Nephron progenitor cell (in vitro differentiated cells): ENCODE measurements at regions not wholly inside any gene's neighbourhood (a gene's known extent, or its start where the extent isn't known, plus 50 kb on each side); places are given as distances from the start of the nearest gene placed in this dataset.
A peak's percentile ranks its signal among the peaks of the same experiment; 100 is the strongest.

ENCODE experiments used
- DNase-seq: peaks from one replicate; pipeline ENCODE4 v3.0.0; 2021
- H3K27ac Mint-ChIP-seq: 2 replicates; pipeline ENCODE4 v1.8.0; 2021; ENCODE audit warnings: mild to moderate bottlenecking, moderate library complexity, mixed read lengths
- H3K27me3 Mint-ChIP-seq: 2 replicates; pipeline ENCODE4 v1.8.0; 2021; ENCODE audit warnings: mild to moderate bottlenecking, low read depth, mixed read lengths; ENCODE audit not compliant: poor library complexity
- H3K36me3 Mint-ChIP-seq: 2 replicates; pipeline ENCODE4 v1.8.0; 2021; ENCODE audit warnings: low read depth, mixed read lengths
- H3K4me1 Mint-ChIP-seq: 2 replicates; pipeline ENCODE4 v1.8.0; 2021; ENCODE audit warnings: mixed read lengths
- H3K4me3 Mint-ChIP-seq: 2 replicates; pipeline ENCODE4 v1.8.0; 2021; ENCODE audit warnings: mild to moderate bottlenecking, moderate library complexity, mixed read lengths
- H3K9me3 Mint-ChIP-seq: 2 replicates; pipeline ENCODE4 v1.8.0; 2021; ENCODE audit warnings: mild to moderate bottlenecking, moderate library complexity, mixed read lengths
- CTCF ChIP-seq: fragments of 200-600 bp; sonication (generic); IDR thresholded peaks from 2 replicates; pipeline ENCODE4 v1.5.0; 2021; ENCODE audit warnings: antibody characterized with exemption

GRCh38 chr18:55751476-55751875, 163.5 kb upstream of the TCF4 start:
- H3K4me3 Mint-ChIP-seq = no peak overlapping the region
- H3K36me3 Mint-ChIP-seq = no peaks in the 10 kb centered on the region
- DNase-seq = no peak
- H3K27ac Mint-ChIP-seq = no peak overlapping the region
- no peak for TF ChIP-seq CTCF
- peaks cover 6% of the 10 kb centered on the region for H3K4me1 Mint-ChIP-seq
- no peaks in the 10 kb centered on the region for H3K9me3 Mint-ChIP-seq
- no peaks in the 10 kb centered on the region for H3K27me3 Mint-ChIP-seq

GRCh38 chr18:55748227-55748738, 160.3 kb upstream of the TCF4 start:
- Mint-ChIP-seq H3K4me1 (peaks cover 11% of the 10 kb centered on the region), H3K27ac (no peak overlapping the region), H3K27me3 (no peaks in the 10 kb centered on the region), H3K36me3 (no peaks in the 10 kb centered on the region), H3K4me3 (no peak overlapping the region), H3K9me3 (no peaks in the 10 kb centered on the region)
- no peak for TF ChIP-seq CTCF
- no peak for DNase-seq

- H3K4me1 Mint-ChIP-seq = peaks cover 19% of the 10 kb centered on the region
- no peak for DNase-seq
- TF ChIP-seq CTCF = no peak
- no peaks in the 10 kb centered on the region for H3K27me3 Mint-ChIP-seq
- no peak overlapping the region for H3K27ac Mint-ChIP-seq
- no peaks in the 10 kb centered on the region for H3K36me3 Mint-ChIP-seq
- no peak overlapping the region for H3K4me3 Mint-ChIP-seq
- no peaks in the 10 kb centered on the region for H3K9me3 Mint-ChIP-seq
Observed at GRCh38 chr18:55744206-55744605, 156.2 kb upstream of the TCF4 start.

GRCh38 chr18:55743736-55744135, 155.7 kb upstream of the TCF4 start:
- TF ChIP-seq CTCF = no peak
- Mint-ChIP-seq H3K27me3 (no peaks in the 10 kb centered on the region), H3K4me1 (peaks cover 19% of the 10 kb centered on the region), H3K27ac (no peak overlapping the region), H3K9me3 (no peaks in the 10 kb centered on the region), H3K4me3 (no peak overlapping the region), H3K36me3 (no peaks in the 10 kb centered on the region)
- no peak for DNase-seq

- TF ChIP-seq CTCF = no peak
- Mint-ChIP-seq H3K27ac (peak overlapping the region; percentile 68), H3K4me1 (peaks cover 16% of the 10 kb centered on the region), H3K4me3 (no peak overlapping the region), H3K9me3 (no peaks in the 10 kb centered on the region), H3K27me3 (no peaks in the 10 kb centered on the region), H3K36me3 (no peaks in the 10 kb centered on the region)
- DNase-seq = no peak
Observed at GRCh38 chr18:55743133-55743532, 155.1 kb upstream of the TCF4 start.

GRCh38 chr18:55739488-55739887, 151.5 kb upstream of the TCF4 start:
- Mint-ChIP-seq H3K4me1 (peaks cover 18% of the 10 kb centered on the region), H3K27me3 (peaks cover 3% of the 10 kb centered on the region)
- no peak for TF ChIP-seq CTCF

More at GRCh38 chr18:55739488-55739887, 151.5 kb upstream of the TCF4 start:
- H3K9me3 Mint-ChIP-seq = no peaks in the 10 kb centered on the region
- H3K4me3 Mint-ChIP-seq = no peak overlapping the region
- no peak overlapping the region for H3K27ac Mint-ChIP-seq
- H3K36me3 Mint-ChIP-seq = no peaks in the 10 kb centered on the region
- DNase-seq = no peak
